Neuronal stem cell (in vitro differentiated cells): ENCODE measurements at regions not wholly inside any gene's neighbourhood (a gene's known extent, or its start where the extent isn't known, plus 50 kb on each side); places are given as distances from the start of the nearest gene placed in this dataset.
A peak's percentile ranks its signal among the peaks of the same experiment; 100 is the strongest.

ENCODE experiments used
- DNase-seq: peaks from one replicate; pipeline ENCODE4 v3.0.0-alpha.2; 2013; ENCODE audit warnings: low spot score
- H2AFZ ChIP-seq: one replicate; pipeline ENCODE4 v1.6.1; 2013; ENCODE audit warnings: mild to moderate bottlenecking, low read length, inconsistent platforms
- H2AK5ac ChIP-seq: 2 replicates; pipeline ENCODE4 v1.6.1; 2013; ENCODE audit warnings: low read depth, mild to moderate bottlenecking, inconsistent platforms, low read length, moderate library complexity, mixed read lengths
- H2BK120ac ChIP-seq: 2 replicates; pipeline ENCODE4 v1.6.1; 2013; ENCODE audit warnings: low read depth, mild to moderate bottlenecking, inconsistent platforms, low read length, moderate library complexity, mixed read lengths
- H2BK12ac ChIP-seq: one replicate; pipeline ENCODE4 v1.6.1; 2013; ENCODE audit warnings: low read length, inconsistent platforms
- H2BK15ac ChIP-seq: 2 replicates; pipeline ENCODE4 v1.6.1; 2013; ENCODE audit warnings: mild to moderate bottlenecking, low read length, inconsistent platforms, mixed read lengths
- H2BK5ac ChIP-seq: one replicate; pipeline ENCODE4 v1.6.1; 2013; ENCODE audit warnings: inconsistent platforms, mild to moderate bottlenecking, low read length, moderate library complexity
- H3K14ac ChIP-seq: one replicate; pipeline ENCODE4 v1.6.1; 2013; ENCODE audit warnings: low read length, inconsistent platforms
- H3K18ac ChIP-seq: 2 replicates; pipeline ENCODE4 v1.6.1; 2013; ENCODE audit warnings: low read length, inconsistent platforms
- H3K23ac ChIP-seq: 2 replicates; pipeline ENCODE4 v1.6.1; 2013; ENCODE audit warnings: low read depth, mild to moderate bottlenecking, mixed read lengths, low read length, inconsistent platforms; ENCODE audit not compliant: poor library complexity
- H3K27ac ChIP-seq: replicated peaks from 3 replicates; pipeline ENCODE4 v1.5.1; 2013; ENCODE audit warnings: low read length, inconsistent platforms
- H3K27me3 ChIP-seq, 3 experiments: 2 replicates each; pipeline ENCODE4 v1.6.1; 2013; ENCODE audit warnings: low read length in 3 of 3, mild to moderate bottlenecking in 2 of 3, inconsistent platforms in 1 of 3, low read depth in 1 of 3, mixed read lengths in 1 of 3, moderate library complexity in 1 of 3; ENCODE audit not compliant: control insufficient read depth in 3 of 3, insufficient read depth in 3 of 3
- H3K36me3 ChIP-seq, 2 donors: replicated peaks in 1 of 2; 2 replicates each; pipeline ENCODE4 v1.6.1; 2013; ENCODE audit warnings: low read length in 2 of 2; ENCODE audit not compliant: control insufficient read depth in 2 of 2, insufficient read depth in 2 of 2
- H3K4ac ChIP-seq: 2 replicates; pipeline ENCODE4 v1.6.1; 2013; ENCODE audit warnings: inconsistent platforms, mild to moderate bottlenecking, low read length, moderate library complexity
- H3K4me1 ChIP-seq, 2 donors: 1 replicate in 1 of 2; 2 replicates in 1 of 2; pipeline ENCODE4 v1.6.1; 2013; ENCODE audit warnings: low read length in 2 of 2, low read depth in 1 of 2; ENCODE audit not compliant: control insufficient read depth in 2 of 2, insufficient read depth in 1 of 2
- H3K4me2 ChIP-seq: one replicate; pipeline ENCODE4 v1.6.1; 2013; ENCODE audit warnings: mild to moderate bottlenecking, low read length, inconsistent platforms; ENCODE audit not compliant: insufficient read depth, poor library complexity, severe bottlenecking
- H3K4me3 ChIP-seq, 2 donors: 2 replicates each; pipeline ENCODE4 v1.5.1; 2013; ENCODE audit warnings: low read length in 2 of 2, mild to moderate bottlenecking in 2 of 2, inconsistent platforms in 1 of 2, moderate library complexity in 1 of 2
- H3K79me1 ChIP-seq: one replicate; pipeline ENCODE4 v1.6.1; 2013; ENCODE audit warnings: low read depth, mild to moderate bottlenecking, inconsistent platforms, low read length, moderate library complexity
- H3K9ac ChIP-seq: one replicate; pipeline ENCODE4 v1.6.1; 2013; ENCODE audit warnings: mild to moderate bottlenecking, low read depth, low read length, inconsistent platforms; ENCODE audit not compliant: poor library complexity
- H3K9me3 ChIP-seq, 2 donors: replicated peaks in 1 of 2; 2 replicates each; pipeline versions ENCODE3 to v1.6.1; 2013; ENCODE audit warnings: low read length in 2 of 2, mild to moderate bottlenecking in 2 of 2, inconsistent platforms in 1 of 2, low read depth in 1 of 2, mixed read lengths in 1 of 2, moderate library complexity in 1 of 2; ENCODE audit not compliant: control insufficient read depth in 2 of 2, insufficient read depth in 1 of 2
- H4K8ac ChIP-seq: one replicate; pipeline ENCODE4 v1.6.1; 2013; ENCODE audit warnings: low read depth, mild to moderate bottlenecking, inconsistent platforms, low read length, moderate library complexity
- H4K91ac ChIP-seq: one replicate; pipeline ENCODE4 v1.6.1; 2013; ENCODE audit warnings: low read length, low read depth, mild to moderate bottlenecking, inconsistent platforms; ENCODE audit not compliant: poor library complexity
- WGBS, 2 donors: extraction: QIAGEN DNeasy Blood & Tissue Kit; methylation state at CpG; one replicate each; pipeline ENCODE4 v1.1.7; 2013; ENCODE audit warnings: missing lambda C conversion rate in 2 of 2, mixed read lengths in 1 of 2; ENCODE audit not compliant: insufficient read length in 2 of 2, insufficient replicate concordance in 1 of 2; ENCODE audit errors: extremely low coverage in 2 of 2; 5-methylcytosine and 5-hydroxymethylcytosine counted together

- Histone ChIP-seq H2AFZ (no peak overlapping the region), H2BK5ac (no peak overlapping the region), H3K4ac (no peak overlapping the region)
Observed at GRCh38 chr5:54756796-54757402, 228.5 kb downstream of the ESM1 start.

GRCh38 chr5:54756301-54756700 is 229.1 kb downstream of the ESM1 start:
- H3K14ac ChIP-seq = no peak overlapping the region
- no peak overlapping the region for H3K4me2 ChIP-seq
- no peak overlapping the region for H4K91ac ChIP-seq
- no CpG with 5 or more reads among the region's 4 CpGs for WGBS, 2 donors
- no peak overlapping the region for H2BK12ac ChIP-seq
- no peak overlapping the region for H3K23ac ChIP-seq
- H2BK5ac ChIP-seq = no peak overlapping the region
- no peak overlapping the region for H2BK120ac ChIP-seq
- no peak overlapping the region for H3K18ac ChIP-seq
- H2AK5ac ChIP-seq = no peak overlapping the region
- no peak overlapping the region for H4K8ac ChIP-seq
- H3K27me3 ChIP-seq = no peaks in the 10 kb centered on the region
- H2AFZ ChIP-seq = no peak overlapping the region
- H2BK15ac ChIP-seq = no peak overlapping the region
- H3K79me1 ChIP-seq = no peaks in the 10 kb centered on the region
- no peaks in the 10 kb centered on the region for H3K36me3 ChIP-seq
- no peak overlapping the region for H3K4ac ChIP-seq
- no peak overlapping the region for H3K4me3 ChIP-seq
- DNase-seq = no peak
- peaks cover 2 to 3% of the 10 kb centered on the region in 2 donors for H3K4me1 ChIP-seq
- no peak overlapping the region for H3K27ac ChIP-seq
- no peak overlapping the region for H3K9ac ChIP-seq
- H3K9me3 ChIP-seq = no peaks in the 10 kb centered on the region

More at GRCh38 chr5:54756796-54757402, 228.5 kb downstream of the ESM1 start:
- Histone ChIP-seq H3K36me3 (no peaks in the 10 kb centered on the region), H3K4me1 (peaks cover 2 to 3% of the 10 kb centered on the region in 2 donors), H3K23ac (no peak overlapping the region), H3K9ac (no peak overlapping the region), H3K79me1 (no peaks in the 10 kb centered on the region), H3K9me3 (no peaks in the 10 kb centered on the region), H2AK5ac (no peak overlapping the region), H2BK12ac (no peak overlapping the region), H3K27ac (no peak overlapping the region), H3K4me3 (no peak overlapping the region), H3K14ac (no peak overlapping the region), H3K18ac (no peak overlapping the region), H3K4me2 (no peak overlapping the region), H4K8ac (no peak overlapping the region), H2BK15ac (no peak overlapping the region), H4K91ac (no peak overlapping the region), H3K27me3 (no peaks in the 10 kb centered on the region), H2BK120ac (no peak overlapping the region)
- no CpG with 5 or more reads among the region's 1 CpG for WGBS, 2 donors
- DNase-seq = no peak

GRCh38 chr5:54754878-54755277 is 230.5 kb downstream of the ESM1 start:
- no peak overlapping the region for H3K4me3 ChIP-seq
- H3K14ac ChIP-seq = no peak overlapping the region
- no peak overlapping the region for H2BK12ac ChIP-seq
- H3K18ac ChIP-seq = peak overlapping the region; percentile 32
- H2AFZ ChIP-seq = no peak overlapping the region
- H2BK5ac ChIP-seq = no peak overlapping the region
- H2BK120ac ChIP-seq = no peak overlapping the region
- H2BK15ac ChIP-seq = no peak overlapping the region
- H3K4me2 ChIP-seq = no peak overlapping the region
- H3K27ac ChIP-seq = no peak overlapping the region
- no peak overlapping the region for H2AK5ac ChIP-seq
- no peak overlapping the region for H4K91ac ChIP-seq
- H3K9me3 ChIP-seq = no peaks in the 10 kb centered on the region
- H3K23ac ChIP-seq = no peak overlapping the region
- no peaks in the 10 kb centered on the region for H3K36me3 ChIP-seq
- no peak overlapping the region for H3K9ac ChIP-seq
- peaks cover 0 to 2% of the 10 kb centered on the region in 2 donors for H3K4me1 ChIP-seq
- no peak for DNase-seq
- no peak overlapping the region for H4K8ac ChIP-seq
- H3K79me1 ChIP-seq = no peaks in the 10 kb centered on the region
- no CpG with 5 or more reads among the region's 2 CpGs for WGBS, 2 donors
- no peak overlapping the region for H3K4ac ChIP-seq
- no peaks in the 10 kb centered on the region for H3K27me3 ChIP-seq

- Histone ChIP-seq H3K4me1 (peaks cover 0 to 2% of the 10 kb centered on the region in 2 donors), H3K27me3 (no peaks in the 10 kb centered on the region), H2BK5ac (no peak overlapping the region), H3K4me3 (no peak overlapping the region), H3K4ac (no peak overlapping the region), H3K9ac (no peak overlapping the region), H2BK12ac (no peak overlapping the region), H2BK15ac (no peak overlapping the region), H3K79me1 (no peaks in the 10 kb centered on the region), H2BK120ac (no peak overlapping the region), H3K4me2 (no peak overlapping the region), H3K14ac (no peak overlapping the region), H3K9me3 (no peaks in the 10 kb centered on the region), H2AK5ac (no peak overlapping the region), H3K36me3 (no peaks in the 10 kb centered on the region), H3K27ac (no peak overlapping the region), H4K91ac (no peak overlapping the region), H2AFZ (no peak overlapping the region), H4K8ac (no peak overlapping the region), H3K18ac (no peak overlapping the region), H3K23ac (no peak overlapping the region)
- DNase-seq = no peak
- WGBS, 2 donors = no CpG with 5 or more reads among the region's 7 CpGs
Observed at GRCh38 chr5:54754420-54754819, 231.0 kb downstream of the ESM1 start.
